Gastroesophageal sphincter (tissue), 3 donors: ENCODE measurements at regions not wholly inside any gene's neighbourhood (a gene's known extent, or its start where the extent isn't known, plus 50 kb on each side); places are given as distances from the start of the nearest gene placed in this dataset.

Source experiments
- CTCF ChIP-seq, 4 experiments: fragments of 200-600 bp in 2 of 4; fragments of 450-650 bp in 2 of 4; sonication (generic) in 1 of 4; IDR thresholded peaks; one replicate each; pipeline ENCODE4 v1.5.1; 2017 to 2019; ENCODE audit warnings: antibody characterized with exemption in 4 of 4, mild to moderate bottlenecking in 2 of 4, moderate library complexity in 2 of 4
- EP300 ChIP-seq: sonication (generic); formaldehyde crosslinking; IDR thresholded peaks from one replicate; pipeline ENCODE4 v1.6.1; 2017; ENCODE audit warnings: antibody characterized with exemption, mild to moderate bottlenecking
- POLR2A ChIP-seq, 2 donors: fragments of 450-650 bp; IDR thresholded peaks; one replicate each; pipeline ENCODE4 v1.6.1; 2017; ENCODE audit warnings: antibody characterized with exemption in 2 of 2, mild to moderate bottlenecking in 2 of 2, moderate library complexity in 1 of 2

DNA sequence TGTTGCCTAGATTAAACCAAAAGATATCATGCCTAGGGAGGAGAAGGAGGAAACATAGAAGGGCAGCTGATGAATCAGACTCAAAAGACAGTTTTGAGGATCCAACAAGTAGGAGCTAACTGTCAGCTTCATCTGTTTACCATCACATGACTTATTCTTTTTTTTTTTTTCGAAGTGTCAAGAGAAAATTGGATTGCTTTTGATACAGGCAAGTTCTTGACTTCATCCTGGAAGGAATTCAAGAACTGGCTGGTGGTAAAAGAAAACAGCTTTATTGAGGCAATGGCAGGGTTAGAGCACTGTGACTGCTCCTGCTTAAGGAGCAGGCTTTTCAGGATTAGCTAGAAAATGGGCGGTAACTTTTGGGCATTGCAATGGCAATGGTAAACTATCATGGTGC lies 227.5 kb upstream of the KCNMB2 start:
- TF ChIP-seq CTCF (IDR thresholded peaks at IDR 0.05) (no peak), POLR2A (IDR thresholded peaks at IDR 0.05) (no peak), EP300 (no peak)
